GM23338 (cell line): ENCODE measurements at regions not wholly inside any gene's neighbourhood (a gene's known extent, or its start where the extent isn't known, plus 50 kb on each side); places are given as distances from the start of the nearest gene placed in this dataset.
A peak's percentile ranks its signal among the peaks of the same experiment; 100 is the strongest.

Source experiments
- ATAC-seq: fragments of 200-7000 bp; cut with Tn5 transposase; 3 replicates; pipeline ENCODE4 v1.9.1; 2020
- DNase-seq: peaks from one replicate; pipeline ENCODE4 v3.0.0-alpha.2; 2015; ENCODE audit warnings: low spot score
- H2AFZ ChIP-seq: fragments of 200-600 bp; sonication (generic); 2 replicates; pipeline ENCODE4 v1.8.0; 2016; ENCODE audit warnings: antibody characterized with exemption, mild to moderate bottlenecking, moderate library complexity
- H3F3A ChIP-seq: fragments of 200-600 bp; sonication (generic); replicated peaks from 2 replicates; pipeline ENCODE4 v1.8.0; 2017; ENCODE audit warnings: antibody characterized with exemption, mixed run types, low read depth
- H3K27ac ChIP-seq: fragments of 200-600 bp; sonication (generic); 2 replicates; pipeline ENCODE4 v1.6.1; 2016; ENCODE audit warnings: low read depth
- H3K27me3 ChIP-seq: fragments of 200-600 bp; sonication (generic); 2 replicates; pipeline ENCODE4 v1.8.0; 2016; ENCODE audit warnings: mild to moderate bottlenecking, mixed run types, moderate library complexity; ENCODE audit not compliant: insufficient read depth
- H3K36me3 ChIP-seq: fragments of 200-600 bp; sonication (generic); 2 replicates; pipeline ENCODE4 v1.8.0; 2016; ENCODE audit warnings: mild to moderate bottlenecking; ENCODE audit not compliant: insufficient read depth
- H3K4me1 ChIP-seq: fragments of 200-600 bp; sonication (generic); 2 replicates; pipeline ENCODE4 v1.8.0; 2016; ENCODE audit warnings: mild to moderate bottlenecking, moderate library complexity; ENCODE audit not compliant: insufficient read depth
- H3K4me2 ChIP-seq: fragments of 200-600 bp; sonication (generic); 2 replicates; pipeline ENCODE4 v1.7.1; 2017; ENCODE audit warnings: mixed run types
- H3K4me3 ChIP-seq: fragments of 200-600 bp; sonication (generic); 2 replicates; pipeline ENCODE4 v1.6.1; 2016; ENCODE audit warnings: mixed run types
- H3K79me2 ChIP-seq: fragments of 200-600 bp; sonication (generic); replicated peaks from 2 replicates; pipeline ENCODE4 v1.8.0; 2017; ENCODE audit warnings: mild to moderate bottlenecking; ENCODE audit not compliant: insufficient read depth
- H3K9me2 ChIP-seq: fragments of 200-600 bp; sonication (generic); 2 replicates; pipeline ENCODE4 v1.8.0; 2017; ENCODE audit not compliant: insufficient read depth
- H4K20me1 ChIP-seq: fragments of 200-600 bp; sonication (generic); replicated peaks from 2 replicates; pipeline ENCODE4 v1.8.0; 2017; ENCODE audit warnings: mild to moderate bottlenecking; ENCODE audit not compliant: insufficient read depth
- H3K27ac Mint-ChIP-seq: 2 replicates; pipeline ENCODE4 v1.8.0; 2020; ENCODE audit warnings: inconsistent platforms, mild to moderate bottlenecking, moderate library complexity, mixed read lengths
- H3K27me3 Mint-ChIP-seq: 3 replicates; pipeline ENCODE4 v1.8.0; 2022; ENCODE audit warnings: low read depth, mild to moderate bottlenecking, moderate library complexity, mixed read lengths, inconsistent platforms; ENCODE audit not compliant: insufficient read depth, poor library complexity
- H3K36me3 Mint-ChIP-seq: 3 replicates; pipeline ENCODE4 v1.8.0; 2021; ENCODE audit warnings: low read depth, mild to moderate bottlenecking, inconsistent platforms, moderate library complexity, mixed read lengths
- H3K4me1 Mint-ChIP-seq: 3 replicates; pipeline ENCODE4 v1.8.0; 2020; ENCODE audit warnings: mild to moderate bottlenecking, inconsistent platforms, mixed read lengths
- H3K4me3 Mint-ChIP-seq: 3 replicates; pipeline ENCODE4 v1.8.0; 2021; ENCODE audit warnings: moderate library complexity, mild to moderate bottlenecking, inconsistent platforms, mixed read lengths
- H3K9me3 Mint-ChIP-seq: 3 replicates; pipeline ENCODE4 v1.8.0; 2020; ENCODE audit warnings: moderate library complexity, mild to moderate bottlenecking, inconsistent platforms, mixed read lengths
- CREB1 ChIP-seq: fragments of 250-450 bp; sonication (Bioruptor Pico); IDR thresholded peaks from 2 replicates; pipeline ENCODE4 v1.5.0; 2020; ENCODE audit warnings: low read depth, mild to moderate bottlenecking, moderate library complexity
- CTCF ChIP-seq, 2 experiments: fragments of 200-600 bp in 1 of 2; sonication (generic) in 1 of 2; conservative IDR thresholded peaks; 2 replicates each; pipeline versions ENCODE4 v1.5.1 to v1.6.1; 2016 to 2017; ENCODE audit warnings: antibody characterized with exemption in 2 of 2, low read depth in 2 of 2, mild to moderate bottlenecking in 2 of 2, moderate library complexity in 1 of 2
- ETS1 ChIP-seq: IDR thresholded peaks from 2 replicates; pipeline ENCODE4 v1.6.1; 2016; ENCODE audit warnings: antibody characterized with exemption
- EZH2 ChIP-seq: fragments of 200-600 bp; sonication (generic); IDR thresholded peaks from one replicate; pipeline ENCODE4 v1.8.0; 2017; ENCODE audit warnings: antibody characterized with exemption, mild to moderate bottlenecking, low read depth; ENCODE audit not compliant: unreplicated experiment
- JUNB ChIP-seq: IDR thresholded peaks from one replicate; pipeline ENCODE4 v1.6.1; 2016; ENCODE audit warnings: antibody characterized with exemption; ENCODE audit not compliant: unreplicated experiment
- POLR2AphosphoS5 ChIP-seq: IDR thresholded peaks from 2 replicates; pipeline ENCODE4 v1.6.1; 2016; ENCODE audit warnings: antibody characterized with exemption, low read depth
- REST ChIP-seq: IDR thresholded peaks from one replicate; pipeline ENCODE4 v1.6.1; 2018; ENCODE audit warnings: antibody characterized with exemption; ENCODE audit not compliant: unreplicated experiment
- ZNF462 ChIP-seq: fragments of 250-450 bp; sonication (Bioruptor Pico); IDR thresholded peaks from 2 replicates; pipeline ENCODE4 v1.5.0; 2020; ENCODE audit warnings: mild to moderate bottlenecking, moderate library complexity

GRCh38 chr1:61013946-61014667 lies 68.3 kb upstream of the NFIA start (continued):
- no peak for TF ChIP-seq REST
- no peak for TF ChIP-seq ETS1

GRCh38 chr1:61013189-61013945 lies 69.0 kb upstream of the NFIA start:
- H3K27ac Mint-ChIP-seq = no peak overlapping the region
- H2AFZ ChIP-seq = peak overlapping the region; percentile 43
- TF ChIP-seq ZNF462 (CRISPR knock-in tag) = no peak
- TF ChIP-seq ETS1 = no peak
- no peak for TF ChIP-seq CTCF (conservative IDR thresholded peaks at IDR 0.05; ENCODE audit: low read depth in 2 of 2)
- no peak for TF ChIP-seq CREB1
- TF ChIP-seq EZH2 = no peak
- no peak for TF ChIP-seq JUNB
- TF ChIP-seq POLR2AphosphoS5 = no peak

More at GRCh38 chr1:61013189-61013945, 69.0 kb upstream of the NFIA start:
- Histone ChIP-seq H3K4me3 (no peak overlapping the region), H3K79me2 (no peaks in the 10 kb centered on the region), H3K27me3 (no peaks in the 10 kb centered on the region), H3K4me2 (no peak overlapping the region), H3K36me3 (no peaks in the 10 kb centered on the region), H4K20me1 (no peaks in the 10 kb centered on the region), H3K4me1 (peaks cover 16% of the 10 kb centered on the region), H3K9me2 (no peaks in the 10 kb centered on the region), H3F3A (no peaks in the 10 kb centered on the region; the same call in 1 of the 2 replicates), H3K27ac (no peak overlapping the region)
- H3K9me3 Mint-ChIP-seq = no peaks in the 10 kb centered on the region; the same call in 2 of the 3 replicates
- H3K4me3 Mint-ChIP-seq = no peak overlapping the region
- H3K27me3 Mint-ChIP-seq = peaks cover 5% of the 10 kb centered on the region
- no peaks in the 10 kb centered on the region for H3K36me3 Mint-ChIP-seq
- H3K4me1 Mint-ChIP-seq = peaks cover 16% of the 10 kb centered on the region; the same call in 2 of the 3 replicates
- DNase-seq (no peak), ATAC-seq (peak; percentile 61)
